ENCODE measurements at regions not wholly inside any gene's neighbourhood (a gene's known extent, or its start where the extent isn't known, plus 50 kb on each side); places are given as distances from the start of the nearest gene placed in this dataset.

DNA sequence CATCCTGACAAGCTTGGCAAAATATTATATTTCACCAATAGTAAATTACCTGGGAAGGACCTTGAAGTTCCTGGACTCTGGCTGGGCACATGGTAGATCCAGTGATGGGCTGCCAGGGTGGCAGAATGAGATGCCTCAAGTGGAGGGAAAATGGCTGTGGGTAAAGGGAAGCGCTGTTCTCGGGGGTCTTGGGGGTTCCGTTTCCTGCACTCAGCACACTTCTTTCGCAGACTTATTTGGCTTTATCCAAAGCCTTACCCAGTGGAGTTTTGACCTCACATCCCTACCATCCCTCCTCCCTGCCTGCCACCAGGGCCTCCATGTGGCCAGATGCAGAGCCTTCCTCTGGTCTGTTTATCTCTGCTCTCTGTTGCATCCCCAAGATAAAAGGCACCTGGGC lies 654.9 kb upstream of the HS6ST1 start:
- DNase-seq (ENCODE audit: low read depth in 2 of 2), result no peak

DNA sequence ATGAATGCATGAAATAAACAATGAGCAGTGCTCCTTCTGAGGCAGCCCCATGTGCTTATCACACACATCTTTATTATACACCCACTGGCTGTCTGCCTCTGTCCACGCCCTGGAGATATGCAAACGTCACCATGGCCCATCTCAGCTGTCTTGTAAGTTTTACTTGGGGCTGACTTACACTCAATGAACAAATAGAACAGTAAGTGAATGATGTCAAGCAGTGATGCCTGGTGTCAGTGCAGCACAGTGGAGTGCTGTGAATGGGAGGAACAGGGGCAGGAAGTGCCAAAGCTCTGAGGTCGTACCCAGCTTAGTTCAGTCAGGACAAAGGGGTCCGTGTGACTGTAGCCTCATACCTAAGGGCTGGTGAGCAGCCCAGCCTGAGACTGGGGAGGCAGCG lies 659.5 kb upstream of the HS6ST1 start:
- no peak for DNase-seq (ENCODE audit: low read depth in 2 of 2)

DNA sequence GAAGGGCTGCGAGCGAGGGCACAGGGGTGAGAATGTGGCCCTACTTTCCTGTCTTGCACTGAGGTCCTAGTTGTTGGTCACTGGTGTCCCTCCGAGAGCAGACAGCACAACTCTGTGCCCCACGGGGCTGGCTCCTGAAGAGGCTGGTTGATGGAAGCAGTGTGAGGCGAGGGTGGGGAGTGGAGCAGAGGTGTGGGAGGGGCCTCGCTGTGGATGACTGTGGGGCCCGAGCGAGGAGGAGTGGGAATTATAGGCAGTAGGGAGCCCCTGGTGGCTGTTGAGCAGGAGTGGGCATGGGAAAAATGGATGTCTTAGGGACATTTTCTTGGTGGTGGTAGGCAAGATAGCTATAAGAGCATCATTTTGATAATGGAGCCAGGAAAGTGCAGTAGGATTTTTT lies 660.5 kb upstream of the HS6ST1 start:
- DNase-seq (ENCODE audit: low read depth in 2 of 2), result no peak

DNA sequence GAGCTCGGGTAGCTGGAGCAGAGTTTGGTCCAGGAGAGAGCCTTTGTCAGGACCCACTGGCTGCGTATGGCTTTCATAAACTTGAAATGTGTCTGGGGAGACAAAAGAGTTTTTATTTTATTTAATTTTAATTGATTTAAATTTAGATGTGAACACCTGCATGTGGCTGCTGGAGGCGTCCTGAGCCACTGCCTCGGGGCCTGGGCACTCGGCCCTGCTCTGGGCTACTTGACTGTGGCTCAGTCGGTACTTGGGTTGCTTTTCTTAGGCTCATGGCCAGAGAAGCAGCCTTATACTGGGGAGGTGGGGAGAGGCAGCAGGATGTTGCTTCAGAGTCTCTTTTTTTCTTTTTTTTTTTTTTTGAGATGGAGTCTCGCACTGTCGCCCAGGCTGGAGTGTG lies 661.8 kb upstream of the HS6ST1 start:
- DNase-seq (ENCODE audit: low read depth in 2 of 2), result no peak

DNA sequence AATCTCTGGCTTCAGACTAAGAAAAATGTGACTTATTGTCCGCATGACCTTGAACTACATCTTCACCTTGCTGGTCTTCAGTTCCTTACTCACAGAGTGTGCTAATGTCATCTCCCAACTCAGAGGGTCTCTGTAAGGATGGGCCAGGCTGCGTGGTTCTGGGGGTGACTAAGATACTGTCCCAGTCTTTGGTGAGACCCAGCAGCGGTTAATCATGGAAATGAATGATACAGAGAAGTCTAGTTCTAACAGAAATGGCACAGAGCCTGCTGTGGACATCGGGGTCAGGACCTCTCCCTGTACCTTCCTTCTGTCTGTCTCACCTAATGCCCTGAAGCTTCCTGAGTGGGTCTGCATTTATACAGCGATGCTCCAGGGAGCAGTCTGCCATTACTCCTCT lies 662.7 kb upstream of the HS6ST1 start:
- no peak for DNase-seq (ENCODE audit: low read depth in 2 of 2)

DNA sequence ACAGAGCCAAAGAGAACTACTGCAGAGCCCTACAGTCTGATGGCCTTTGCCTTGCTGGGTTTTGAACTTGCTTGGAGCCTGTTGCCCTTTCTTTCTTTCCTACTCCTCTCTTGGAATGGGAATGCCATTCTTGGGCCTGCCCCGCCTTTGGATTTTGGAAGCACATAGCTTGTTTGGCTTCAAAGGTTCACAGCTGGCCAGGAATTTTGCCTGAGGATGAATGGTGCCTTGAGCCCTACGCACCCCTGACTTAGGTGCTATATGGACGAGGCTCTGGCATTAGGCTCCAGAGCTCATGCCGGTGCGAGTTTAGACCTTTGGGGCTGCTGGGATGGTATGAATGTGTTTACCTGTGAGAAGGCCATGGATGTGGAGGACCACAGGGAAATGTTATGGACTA lies 663.3 kb upstream of the HS6ST1 start:
- no peak for DNase-seq (ENCODE audit: low read depth in 2 of 2)

DNA sequence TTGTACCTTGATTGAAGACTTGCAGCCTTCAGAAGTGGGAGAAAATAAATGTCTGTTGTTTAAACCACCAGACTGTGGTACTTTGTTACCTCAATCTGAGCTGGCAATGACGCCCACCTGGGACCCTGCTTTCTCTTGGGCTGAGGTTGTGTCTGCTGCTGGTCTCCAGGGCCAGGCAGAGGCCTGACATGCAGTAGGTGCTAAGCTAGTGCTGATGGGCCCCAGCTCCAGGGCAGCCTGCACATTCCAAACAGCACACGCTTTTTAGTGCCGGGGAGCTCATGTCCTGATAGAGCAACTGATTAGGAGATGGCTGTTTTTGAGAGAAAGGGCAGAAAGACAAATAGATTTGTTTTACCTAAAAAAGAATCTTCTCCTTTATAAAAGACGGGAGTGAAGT lies 664.0 kb upstream of the HS6ST1 start:
- no peak for DNase-seq (ENCODE audit: low read depth in 2 of 2)

DNA sequence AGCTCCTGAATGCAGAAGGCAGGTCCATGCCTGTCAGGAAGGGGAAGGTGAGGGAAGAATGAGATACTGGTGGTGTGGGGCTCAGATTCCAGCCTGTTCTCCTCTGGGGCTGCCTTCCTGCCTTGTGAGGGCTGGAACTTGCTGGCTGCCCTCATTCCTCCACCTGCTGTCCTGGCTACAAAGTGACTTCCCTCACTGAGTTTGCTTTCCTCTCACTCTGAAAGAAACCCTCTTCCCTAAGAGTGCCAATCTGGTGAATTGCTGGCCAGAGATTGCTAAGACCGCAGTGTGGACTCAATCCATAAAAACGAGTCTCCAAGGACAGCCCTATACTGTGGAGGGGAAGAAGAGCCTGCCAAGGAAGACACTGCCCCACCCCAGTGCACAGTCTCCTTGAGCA lies 664.4 kb upstream of the HS6ST1 start:
- no peak for DNase-seq (ENCODE audit: low read depth in 2 of 2)

DNA sequence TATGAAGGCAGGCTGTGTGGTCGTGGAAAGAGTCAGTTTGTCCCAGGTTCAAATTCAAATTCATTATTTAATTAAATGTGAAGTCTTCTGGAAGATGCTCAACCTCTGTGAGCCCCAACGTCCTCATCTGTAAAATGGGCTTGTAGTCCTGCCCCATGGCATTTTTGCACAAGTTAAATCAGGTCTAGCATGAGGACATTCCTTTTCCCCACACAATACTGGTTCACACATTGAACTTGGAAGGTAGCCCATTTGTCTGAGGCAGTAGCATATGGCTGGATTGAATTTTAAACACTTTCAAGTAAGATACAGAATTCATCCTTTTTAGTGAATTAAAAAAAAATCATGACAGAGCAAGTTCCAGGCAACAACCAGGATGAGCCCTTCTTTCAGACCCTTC lies 665.4 kb upstream of the HS6ST1 start:
- DNase-seq (ENCODE audit: low read depth in 2 of 2), result no peak

DNA sequence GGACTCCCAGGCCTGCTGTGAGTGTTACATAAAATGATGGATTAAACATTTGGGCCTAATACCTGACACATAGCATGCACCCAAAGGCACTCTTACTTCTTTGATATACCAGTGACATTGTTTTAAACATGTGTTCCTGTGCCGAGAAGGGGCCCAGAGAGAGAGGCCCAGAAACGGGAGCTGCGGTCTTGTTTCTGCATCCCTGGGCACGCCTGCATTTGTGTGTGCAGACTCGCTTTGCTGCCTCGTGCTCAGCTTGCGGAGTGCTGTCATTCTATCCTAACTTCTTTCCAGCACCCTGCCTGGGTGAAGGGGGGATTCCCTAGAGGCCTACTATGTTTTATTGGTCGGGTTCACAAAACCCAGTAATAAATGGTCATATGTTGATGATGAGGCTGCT lies 666.2 kb upstream of the HS6ST1 start:
- no peak for DNase-seq (ENCODE audit: low read depth in 2 of 2)

DNA sequence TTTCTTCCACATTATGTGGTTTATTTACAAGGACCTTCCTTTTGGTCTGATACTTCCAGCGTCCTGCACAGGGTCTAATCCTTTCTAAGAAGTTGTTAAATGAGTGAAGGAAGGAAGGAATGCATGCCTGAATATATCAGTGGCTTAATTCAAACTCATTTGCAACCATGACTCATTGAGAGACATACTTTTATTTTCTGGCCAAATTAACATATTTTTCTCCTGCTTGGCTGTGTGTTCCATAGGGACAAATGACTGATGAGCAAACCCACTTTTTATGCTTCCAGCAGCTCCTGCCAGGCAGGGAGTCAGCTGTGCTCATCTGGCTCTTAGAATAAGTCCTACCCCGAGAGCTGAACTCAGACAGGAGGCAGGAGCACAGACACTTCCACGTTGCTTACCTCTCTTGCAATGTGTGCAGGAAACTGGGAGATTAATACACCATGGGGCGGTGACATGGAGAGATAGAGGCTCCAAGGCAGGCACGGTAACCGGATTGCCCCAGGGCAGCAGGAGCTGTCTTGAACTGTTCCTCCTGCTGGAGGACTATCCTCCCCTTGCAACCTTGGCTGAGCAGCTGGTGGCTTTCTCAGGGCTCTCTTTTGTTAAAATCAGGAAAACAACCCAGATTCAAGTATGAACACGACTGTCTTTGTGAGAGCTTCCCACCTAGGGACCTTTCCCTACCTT lies 667.5 kb upstream of the HS6ST1 start:
- DNase-seq (ENCODE audit: low read depth in 2 of 2), result no peak

DNA sequence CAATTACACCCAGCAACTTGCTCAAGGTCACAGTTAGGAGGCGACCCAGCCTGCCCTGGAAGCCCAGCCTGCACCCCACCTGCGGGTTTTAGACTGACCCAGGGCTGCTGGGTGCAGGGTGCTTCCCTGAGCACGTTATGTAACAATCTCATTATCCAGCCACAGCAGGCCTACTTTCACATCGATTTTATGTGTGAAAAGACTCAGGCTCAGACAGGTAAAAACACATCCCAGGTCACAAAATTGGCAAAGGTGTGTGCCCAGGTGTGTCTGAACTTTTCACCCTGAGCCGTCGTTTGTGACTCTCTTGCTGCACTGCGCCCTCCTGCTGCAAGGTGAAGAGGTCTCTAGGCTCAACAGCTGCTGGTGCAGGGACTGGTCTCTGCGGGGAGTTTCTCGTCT lies 668.2 kb upstream of the HS6ST1 start:
- DNase-seq (ENCODE audit: low read depth in 2 of 2), result no peak

DNA sequence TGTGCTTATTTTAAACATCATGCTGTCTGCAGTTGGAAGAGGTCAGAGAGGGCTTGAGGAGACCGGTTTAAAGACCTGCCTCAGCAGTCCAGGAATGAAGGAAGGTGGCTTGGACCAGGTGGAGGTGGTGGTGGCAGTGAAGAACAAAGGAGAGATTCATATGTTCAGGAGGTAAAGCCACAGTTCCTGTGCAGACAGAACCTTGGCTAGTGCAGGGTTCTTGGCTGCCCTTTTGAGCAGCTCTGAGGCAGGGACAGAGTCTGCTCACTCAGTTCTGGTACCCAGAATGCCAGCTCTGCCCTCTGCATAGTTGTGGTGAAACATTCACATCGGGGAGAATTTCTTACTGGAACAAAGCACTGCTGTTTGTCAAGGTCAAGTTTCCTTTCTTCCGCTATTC lies 669.7 kb upstream of the HS6ST1 start:
- no peak for DNase-seq (ENCODE audit: low read depth in 2 of 2)

DNA sequence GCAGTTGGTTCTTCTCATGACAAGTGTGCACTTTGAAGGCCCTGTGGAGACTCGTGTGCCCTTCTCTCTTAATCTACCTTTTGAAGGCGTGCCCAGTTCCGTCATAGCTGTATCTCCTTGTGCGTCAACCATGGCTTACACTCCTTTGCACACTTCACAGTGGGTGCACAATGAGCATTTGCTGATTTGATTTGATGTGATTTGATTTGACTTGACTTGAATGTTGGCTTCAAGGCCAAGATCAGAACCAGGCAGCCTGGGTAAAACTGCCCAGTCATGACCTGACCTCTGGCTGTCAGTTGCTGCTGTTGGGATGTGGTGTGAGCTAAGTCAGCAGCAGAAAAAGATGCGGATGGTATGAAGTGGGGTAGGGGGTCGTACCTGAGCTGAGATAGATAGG lies 670.3 kb upstream of the HS6ST1 start:
- no peak for DNase-seq (ENCODE audit: low read depth in 2 of 2)

DNA sequence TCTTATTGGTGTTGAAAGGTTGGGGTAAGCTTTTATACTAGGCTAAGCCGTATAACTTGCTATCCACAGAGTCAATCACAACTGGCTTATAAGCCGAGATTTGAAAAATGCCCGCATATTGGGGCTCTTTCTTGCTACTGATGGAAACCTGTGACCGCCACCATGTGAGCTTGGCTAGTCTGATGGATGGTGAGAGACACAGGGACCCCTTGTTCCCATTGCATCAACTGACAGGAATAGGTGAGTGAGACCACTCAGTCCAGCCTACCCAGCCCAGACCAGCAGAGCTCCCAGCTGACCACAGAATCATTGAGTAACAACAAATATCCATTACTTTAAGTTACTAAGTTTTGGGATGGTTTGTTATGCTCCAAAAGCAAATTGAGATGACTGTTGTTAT lies 676.4 kb upstream of the HS6ST1 start:
- no peak for DNase-seq (ENCODE audit: low read depth in 2 of 2)

DNA sequence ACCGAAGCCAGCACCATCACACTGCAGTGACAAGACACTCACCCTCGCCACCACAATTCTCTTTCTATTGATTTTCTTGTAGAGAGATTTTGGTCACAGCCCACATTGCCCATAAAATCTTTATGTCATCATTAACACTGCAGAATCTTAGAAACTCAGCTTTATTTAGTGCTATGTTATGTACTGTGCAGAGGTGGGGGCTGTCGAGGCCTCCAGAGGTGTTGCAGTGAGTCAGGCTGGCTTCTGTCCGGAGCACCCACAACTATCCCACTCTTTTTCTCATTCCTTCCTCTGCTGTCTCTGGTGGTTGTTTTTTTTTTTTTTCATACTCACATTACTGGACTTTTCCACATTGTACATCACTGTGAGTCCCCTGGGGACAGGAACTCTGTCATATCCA lies 677.4 kb upstream of the HS6ST1 start:
- no peak for DNase-seq (ENCODE audit: low read depth in 2 of 2)

DNA sequence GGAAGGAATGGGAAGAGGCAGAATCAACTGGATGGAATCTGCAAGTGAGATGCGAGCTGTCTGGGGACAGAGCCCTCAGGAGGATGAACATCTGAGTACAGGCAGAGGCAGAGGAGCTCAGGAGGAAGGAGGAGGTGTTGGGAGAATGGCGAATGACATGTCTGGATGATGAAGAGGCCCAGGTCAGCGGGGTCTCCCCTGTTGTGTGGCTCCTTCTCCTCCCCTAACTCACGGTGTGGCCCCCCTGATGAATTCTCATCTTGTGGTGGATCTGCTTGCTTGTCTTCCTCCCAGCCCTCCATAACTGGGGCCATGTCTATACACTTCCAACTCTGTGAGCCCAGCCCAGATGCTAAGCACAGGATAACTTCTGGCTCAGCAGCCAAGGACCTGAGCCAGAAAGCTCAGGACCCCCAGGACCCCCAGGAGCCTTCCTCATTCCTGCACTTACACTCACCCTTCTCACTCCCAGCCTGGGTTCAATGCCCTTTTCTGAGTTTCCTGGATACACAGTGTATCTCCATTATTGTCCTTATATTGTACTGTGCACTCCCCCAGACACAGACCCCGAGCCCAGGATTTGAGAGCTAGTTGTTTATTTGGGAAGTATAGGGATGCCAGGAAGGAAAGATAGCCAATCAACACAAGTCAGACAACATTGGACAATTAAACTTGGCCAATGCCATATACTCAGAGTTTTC lies 678.6 kb upstream of the HS6ST1 start:
- no peak for DNase-seq (ENCODE audit: low read depth in 2 of 2)

DNA sequence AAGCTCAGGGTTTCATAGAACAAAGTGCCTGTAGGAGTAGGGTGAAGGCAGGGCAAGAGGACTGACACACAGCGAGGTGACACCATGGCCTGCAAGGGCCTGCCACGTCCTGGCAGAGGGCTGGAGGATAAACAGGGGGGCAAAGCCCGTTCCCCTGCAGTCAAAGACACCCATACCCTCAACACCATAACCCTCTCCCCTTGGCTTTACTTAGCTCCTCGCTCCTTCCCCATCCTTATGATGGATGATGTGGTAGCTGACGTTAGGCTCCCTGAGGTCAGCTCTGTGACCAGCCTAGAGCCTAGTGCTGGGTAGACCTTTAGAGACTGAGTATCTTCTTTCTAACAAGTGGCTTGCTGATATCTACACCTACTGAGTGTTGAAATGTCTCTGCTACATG lies 683.3 kb upstream of the HS6ST1 start:
- DNase-seq (ENCODE audit: low read depth in 2 of 2), result no peak

DNA sequence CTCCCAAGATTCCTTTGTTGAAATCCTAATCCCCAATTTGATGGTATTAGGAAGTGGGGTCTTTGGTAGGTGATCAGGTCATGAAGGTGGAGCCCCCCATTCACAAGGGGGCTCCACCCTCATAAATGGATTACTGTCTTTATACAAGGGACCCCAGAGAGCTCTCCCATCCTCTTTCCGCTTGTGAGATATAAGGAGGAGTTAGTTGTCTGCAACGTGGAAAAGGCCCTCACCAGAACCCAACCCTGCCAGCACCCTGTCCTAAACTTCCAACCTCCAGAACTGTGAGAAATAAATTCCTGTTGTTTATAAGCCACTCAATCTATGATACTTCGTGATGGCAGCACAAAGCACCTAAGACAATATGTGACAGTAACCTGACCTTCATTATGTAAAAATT lies 684.1 kb upstream of the HS6ST1 start:
- DNase-seq (ENCODE audit: low read depth in 2 of 2), result no peak

DNA sequence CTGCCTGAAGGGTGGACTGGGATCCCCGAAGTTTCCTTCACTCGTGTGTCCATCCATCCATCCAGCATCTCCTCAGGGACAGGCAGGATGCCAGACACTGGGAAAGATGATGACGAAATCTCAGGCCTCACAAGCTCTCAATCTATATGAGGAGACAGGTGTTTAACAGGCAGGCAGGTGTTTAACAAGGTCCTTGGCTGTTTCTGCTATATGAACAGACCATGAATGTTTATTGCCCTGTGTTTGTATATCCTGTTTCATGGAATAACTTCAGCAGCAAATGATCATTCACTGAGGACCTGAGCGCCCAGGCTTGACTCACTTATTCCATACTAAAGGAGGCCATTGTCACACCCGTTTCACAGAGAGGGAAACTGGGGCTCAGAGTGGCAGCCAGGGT lies 685.8 kb upstream of the HS6ST1 start:
- DNase-seq (ENCODE audit: low read depth in 2 of 2), result no peak

DNA sequence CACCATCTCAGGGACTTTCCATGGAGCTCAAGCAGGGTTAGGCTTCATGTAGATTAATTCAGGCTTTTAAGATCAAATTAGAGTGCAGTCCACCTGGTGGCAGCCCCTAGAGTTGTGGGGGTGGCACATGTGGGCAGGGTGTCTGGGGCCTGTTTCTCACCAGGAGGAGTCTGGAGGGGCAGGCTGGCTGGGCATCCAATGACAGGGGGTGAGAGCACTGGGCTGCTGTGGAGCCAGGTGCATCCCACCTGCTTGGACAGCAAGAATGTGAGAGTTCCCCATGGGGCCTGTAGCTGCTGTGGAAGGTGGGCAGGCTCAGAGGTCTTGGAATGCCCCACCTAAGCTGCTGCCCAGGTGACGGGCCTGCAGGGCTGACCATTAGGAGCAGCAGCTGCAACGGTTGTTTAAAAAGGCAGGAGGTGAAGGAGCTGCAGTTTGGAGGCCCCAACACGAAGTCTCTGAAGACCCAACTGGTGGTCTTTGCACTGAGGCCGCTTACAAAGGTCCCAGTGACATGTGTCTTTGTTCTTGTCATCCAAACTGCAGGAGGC lies 686.3 kb upstream of the HS6ST1 start:
- no peak for DNase-seq (ENCODE audit: low read depth in 2 of 2)

DNA sequence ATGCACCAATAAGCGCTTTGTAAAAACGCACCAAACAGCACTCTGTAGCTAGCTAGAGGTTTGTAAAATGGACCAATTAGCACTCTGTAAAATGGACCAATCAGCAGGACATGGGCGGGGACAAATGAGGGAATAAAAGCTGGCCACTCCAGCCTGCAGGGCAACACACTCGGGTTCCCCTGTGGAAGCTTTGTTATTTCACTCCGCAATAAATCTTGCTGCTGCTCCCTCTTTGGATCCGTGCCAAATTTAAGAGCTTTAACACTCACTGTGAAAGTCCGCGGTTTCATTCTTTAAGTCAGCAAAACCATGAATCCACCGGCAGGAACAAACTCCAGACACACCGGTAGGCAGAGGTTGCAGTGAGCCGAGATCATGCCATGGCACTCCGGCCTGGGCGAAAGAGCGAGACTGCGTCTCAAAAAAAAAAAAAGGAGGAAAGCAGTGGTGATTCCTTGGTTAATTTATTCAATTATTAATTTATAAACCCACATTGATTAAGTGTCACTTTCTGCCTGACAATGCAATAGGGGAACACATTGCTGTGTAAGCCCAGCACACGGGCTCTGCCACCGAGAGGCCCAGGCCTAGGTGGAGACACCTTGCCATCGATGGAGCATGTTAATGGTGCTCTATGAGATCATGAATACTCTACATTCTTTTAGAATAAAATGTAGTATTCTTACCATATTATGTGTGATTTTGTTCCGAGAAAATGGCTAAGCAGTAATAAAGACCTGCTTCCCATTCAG lies 687.6 kb upstream of the HS6ST1 start:
- no peak for DNase-seq (ENCODE audit: low read depth in 2 of 2)

DNA sequence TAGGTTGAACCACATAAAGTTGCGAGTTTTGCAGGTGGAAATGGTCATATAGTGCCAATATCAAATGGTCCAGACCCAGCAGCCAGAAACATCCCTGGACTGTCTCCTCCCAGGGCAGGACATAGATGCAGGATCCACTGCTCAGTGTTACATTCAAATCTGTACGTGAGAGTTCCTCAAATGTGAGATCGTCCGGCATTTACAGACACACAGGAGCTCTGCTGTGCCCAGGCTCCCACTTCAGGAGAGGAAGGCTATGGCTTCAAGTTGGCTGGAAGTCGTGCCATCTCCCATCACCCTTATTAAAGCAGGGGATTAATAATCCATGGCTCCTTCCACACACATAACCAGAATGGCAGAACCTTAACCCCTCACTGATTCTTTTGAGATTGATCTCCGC lies 688.2 kb upstream of the HS6ST1 start:
- DNase-seq (ENCODE audit: low read depth in 2 of 2), result no peak

Measured in stimulated activated CD8-positive, alpha-beta memory T cell treated with anti-CD3 and anti-CD28 coated beads, Interleukin-2, amount 100 ng/mL, for 1 hour (primary cell).